Stimulated activated CD4-positive, alpha-beta T cell treated with anti-CD3 and anti-CD28 coated beads, TNF-alpha, amount 100 ng/mL, for 1 hour (primary cell): ENCODE measurements at regions not wholly inside any gene's neighbourhood (a gene's known extent, or its start where the extent isn't known, plus 50 kb on each side); places are given as distances from the start of the nearest gene placed in this dataset.

ENCODE experiments used
- DNase-seq, 3 donors: peaks; one replicate each; pipeline ENCODE4 v3.0.0-alpha.2; 2020; ENCODE audit warnings: low read depth in 3 of 3, low spot score in 1 of 3

DNA sequence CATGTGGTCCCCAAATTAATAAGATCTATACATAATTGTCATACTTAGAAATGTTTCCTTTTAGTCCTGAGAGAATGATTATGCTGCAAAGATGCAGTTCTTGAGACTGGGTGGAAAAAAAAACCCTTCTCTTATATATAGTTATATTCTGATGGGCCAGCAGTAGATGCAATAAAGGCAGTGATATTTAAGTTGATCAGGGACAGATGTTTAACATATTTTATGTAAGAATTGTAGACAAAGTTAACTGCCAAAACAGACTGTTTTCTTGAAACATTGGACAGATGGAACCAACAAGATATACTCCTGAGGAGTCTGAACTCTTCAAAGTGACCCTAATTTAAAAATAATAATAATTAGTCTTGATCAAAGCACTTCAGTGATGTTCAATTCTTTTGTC lies 172.0 kb upstream of the LRIG1 start:
- DNase-seq, result no peak

DNA sequence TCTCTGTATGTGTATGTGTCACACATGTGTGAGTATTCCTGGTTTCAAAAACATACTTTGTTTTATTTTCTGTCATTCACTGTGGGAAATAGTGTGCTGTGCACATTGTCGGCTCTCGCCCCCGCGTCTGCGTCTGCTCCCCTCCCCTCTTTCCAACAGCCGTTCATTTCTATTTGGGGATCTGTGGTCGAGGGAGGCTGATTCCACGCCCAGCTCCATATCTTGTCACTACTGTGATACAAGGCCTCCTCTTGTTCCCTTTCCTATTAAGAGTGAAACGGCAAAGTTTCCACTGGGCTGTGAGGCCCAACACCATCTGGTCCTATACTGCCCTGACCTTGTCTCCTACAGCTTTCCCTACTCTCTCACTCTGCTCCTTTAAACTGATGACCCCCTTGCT lies 172.5 kb upstream of the LRIG1 start:
- DNase-seq, result no peak

DNA sequence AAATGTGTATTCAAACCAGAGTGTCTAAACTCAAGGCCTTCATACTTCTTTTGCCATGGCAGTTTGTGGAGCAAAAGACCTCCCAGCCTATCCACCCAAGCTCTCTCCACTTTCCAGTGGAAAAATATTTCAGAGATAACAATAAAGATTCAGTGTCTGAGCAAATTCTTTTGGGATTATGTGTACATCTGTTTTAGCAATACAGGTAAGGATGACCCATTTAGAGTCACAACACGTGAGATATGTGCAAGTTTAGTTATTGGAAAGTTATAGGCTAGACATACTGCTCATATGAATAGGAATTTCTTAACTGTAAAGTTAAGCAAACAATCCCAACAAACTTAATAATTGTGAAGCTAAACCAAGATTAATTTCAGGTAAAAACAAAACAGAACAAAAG lies 174.5 kb upstream of the LRIG1 start:
- no peak for DNase-seq

DNA sequence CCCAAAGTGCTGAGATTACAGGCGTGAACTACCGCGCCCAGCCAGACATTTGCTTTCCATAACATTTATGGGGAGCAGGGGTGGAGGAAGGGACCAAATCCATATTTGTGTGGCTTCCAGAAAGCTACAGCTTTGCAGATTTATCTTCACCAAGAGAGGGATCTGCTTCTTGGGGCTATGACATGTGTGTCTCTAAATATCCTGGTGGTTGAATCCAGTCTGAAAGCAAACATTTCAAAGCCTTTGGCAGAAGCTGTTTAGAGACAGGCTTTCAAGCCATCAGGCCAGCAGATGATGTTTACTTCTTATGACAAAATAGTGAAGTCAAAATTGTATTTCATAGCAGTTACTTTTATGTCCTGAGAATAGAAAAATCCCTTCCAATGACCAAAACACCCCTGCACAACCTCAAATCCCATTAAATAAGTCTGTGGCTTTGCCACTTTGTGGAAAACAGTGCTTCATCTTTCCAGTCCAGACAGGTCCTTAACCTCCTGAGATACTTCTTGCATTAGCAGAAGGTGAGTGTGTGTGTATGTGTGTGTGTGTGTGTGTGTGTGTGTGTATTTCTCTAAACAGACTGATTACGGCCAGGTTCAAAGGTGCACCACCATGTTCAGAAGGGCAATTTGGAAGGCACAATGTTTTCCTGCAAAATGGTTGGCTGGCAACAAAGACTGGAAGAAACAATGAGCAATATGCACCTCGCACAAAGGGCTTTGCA lies 191.4 kb upstream of the LRIG1 start:
- DNase-seq, result no peak

DNA sequence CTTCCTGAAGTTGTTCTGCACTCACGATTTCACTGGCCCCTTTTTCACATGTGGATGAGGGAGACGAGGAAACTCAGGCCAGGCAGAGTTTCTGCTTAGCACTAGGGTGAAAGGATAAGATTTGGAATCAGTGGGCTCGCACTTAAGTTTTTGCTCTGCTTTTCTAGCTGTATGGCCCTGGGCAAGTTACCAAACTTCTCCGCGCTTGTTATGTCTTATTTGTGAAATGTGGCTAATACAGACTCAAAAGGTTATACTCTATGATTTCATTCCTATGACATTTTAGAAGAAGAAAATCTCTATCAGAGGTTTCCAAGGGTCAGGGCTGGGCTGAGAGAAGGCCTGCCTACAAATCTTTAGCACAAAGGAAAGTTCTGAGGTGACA lies 191.9 kb upstream of the LRIG1 start:
- no peak for DNase-seq

DNA sequence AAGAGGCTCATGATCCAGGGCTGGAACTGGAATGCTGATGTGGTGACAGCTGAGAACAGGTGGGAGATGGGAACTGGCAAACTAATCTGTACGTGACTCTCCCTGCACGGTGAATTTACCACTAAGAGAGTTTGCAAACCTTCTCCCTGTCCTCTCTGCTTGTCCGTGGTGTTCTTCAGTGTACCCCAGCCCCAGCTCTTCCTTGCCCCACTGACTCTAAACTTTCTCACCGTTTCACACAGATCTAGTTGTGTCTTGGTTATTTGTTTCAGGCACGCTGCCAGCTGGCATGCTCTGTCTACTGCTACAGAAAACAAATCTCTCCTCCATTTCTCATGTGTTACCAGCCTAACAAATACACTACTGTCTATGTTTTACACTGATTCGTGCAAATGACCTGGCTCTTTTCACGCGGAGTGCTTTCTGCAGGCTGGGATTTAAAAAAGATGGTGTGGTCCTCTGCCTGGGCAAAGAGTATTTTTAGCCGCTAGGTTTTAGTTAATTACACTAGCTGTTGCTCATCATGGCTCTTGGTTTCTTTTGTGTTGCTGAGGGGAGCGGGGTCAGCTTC lies 192.7 kb upstream of the LRIG1 start:
- DNase-seq, result no peak

DNA sequence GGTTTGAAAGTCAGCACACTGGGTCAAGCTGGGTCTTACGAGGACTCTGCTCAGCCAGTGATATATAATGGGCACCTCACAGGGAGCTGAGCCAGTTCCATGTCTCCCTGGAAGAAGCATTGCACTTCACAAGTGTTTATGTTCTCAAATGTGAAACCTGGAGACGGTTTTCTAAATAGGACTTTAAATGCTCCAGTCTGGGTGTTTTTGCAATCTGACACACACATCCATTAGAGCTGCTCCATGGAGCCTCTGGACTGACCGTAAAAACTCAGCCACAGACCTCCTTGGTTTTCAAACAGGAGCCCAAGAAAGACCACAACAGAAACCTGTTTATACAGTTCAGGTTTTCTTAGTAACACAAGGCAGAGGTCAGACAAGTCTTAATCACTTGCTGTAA lies 201.3 kb upstream of the LRIG1 start:
- no peak for DNase-seq

DNA sequence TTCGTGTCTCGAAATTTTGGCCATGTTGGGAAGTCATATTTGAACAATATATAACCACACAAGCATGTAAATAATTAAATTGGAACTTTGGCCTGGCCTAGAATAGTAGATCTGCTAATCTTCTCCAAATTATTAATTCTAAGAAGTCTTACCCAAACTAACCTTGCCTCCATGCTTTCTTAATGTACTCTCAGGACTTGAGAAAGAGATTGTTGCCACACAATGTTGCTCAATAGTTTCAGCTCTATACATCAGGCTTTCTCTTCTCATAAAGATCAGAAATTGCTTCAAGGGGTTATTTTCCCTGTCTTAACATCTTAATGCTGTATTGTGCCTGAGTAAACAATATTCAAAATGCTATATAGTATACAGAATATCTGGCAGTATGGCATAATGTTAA lies 202.7 kb upstream of the LRIG1 start:
- DNase-seq, result no peak

DNA sequence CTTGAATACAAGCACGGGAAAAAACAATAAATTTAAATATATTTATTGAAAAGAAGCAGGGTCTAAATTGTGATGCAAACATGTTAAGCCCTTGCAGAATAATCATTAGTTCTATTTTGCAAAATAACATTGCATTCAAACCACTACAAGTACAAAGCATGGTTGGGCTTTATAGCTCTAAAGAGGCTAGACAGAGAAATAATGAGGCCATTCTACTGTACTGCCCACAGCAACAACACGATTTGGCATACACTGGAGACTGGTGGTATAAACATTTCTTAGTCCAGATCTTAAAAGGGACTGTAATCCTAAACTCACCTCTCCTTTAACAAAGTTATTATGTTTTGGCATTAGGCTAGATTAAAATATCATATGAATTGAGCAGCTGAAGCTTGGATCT lies 204.3 kb upstream of the LRIG1 start:
- no peak for DNase-seq

DNA sequence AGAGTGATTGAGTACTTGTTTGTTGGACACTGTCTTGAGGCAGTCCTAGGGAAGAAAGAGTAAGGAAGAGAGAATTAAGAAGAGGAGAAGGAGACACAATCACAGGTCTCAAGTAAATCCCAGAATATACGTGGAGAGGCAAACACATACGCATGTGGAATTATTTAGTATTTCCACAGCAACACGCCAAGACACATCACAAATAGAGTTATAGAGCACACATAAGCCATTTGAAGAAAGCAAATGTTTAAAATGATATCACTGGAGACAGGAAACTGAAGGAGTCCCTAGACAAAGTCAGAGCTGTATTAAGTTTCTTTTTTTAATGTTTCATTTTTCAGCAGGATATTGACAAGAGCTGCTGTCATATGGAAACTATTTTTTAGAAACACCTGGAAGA lies 206.1 kb upstream of the LRIG1 start:
- no peak for DNase-seq

DNA sequence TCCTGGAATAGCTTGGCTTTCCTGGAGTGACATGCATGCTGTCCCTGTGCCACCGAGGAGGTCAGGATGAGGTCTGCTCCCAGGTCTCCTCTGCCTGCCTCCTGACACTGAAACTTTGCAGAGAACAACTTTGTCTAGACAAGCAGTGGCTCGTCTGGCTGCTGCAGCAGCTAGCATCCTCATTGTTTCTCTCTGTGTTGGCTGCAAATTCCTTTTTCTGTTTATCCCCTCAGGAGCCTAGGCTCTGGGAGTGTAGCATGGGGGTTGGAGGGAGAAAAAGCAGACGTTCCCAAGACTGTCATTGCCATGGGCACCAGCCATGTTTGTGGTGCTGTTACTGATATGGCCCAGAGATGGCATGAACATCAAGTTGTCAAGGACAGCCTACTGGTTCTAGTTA lies 208.7 kb upstream of the LRIG1 start:
- DNase-seq, result no peak

DNA sequence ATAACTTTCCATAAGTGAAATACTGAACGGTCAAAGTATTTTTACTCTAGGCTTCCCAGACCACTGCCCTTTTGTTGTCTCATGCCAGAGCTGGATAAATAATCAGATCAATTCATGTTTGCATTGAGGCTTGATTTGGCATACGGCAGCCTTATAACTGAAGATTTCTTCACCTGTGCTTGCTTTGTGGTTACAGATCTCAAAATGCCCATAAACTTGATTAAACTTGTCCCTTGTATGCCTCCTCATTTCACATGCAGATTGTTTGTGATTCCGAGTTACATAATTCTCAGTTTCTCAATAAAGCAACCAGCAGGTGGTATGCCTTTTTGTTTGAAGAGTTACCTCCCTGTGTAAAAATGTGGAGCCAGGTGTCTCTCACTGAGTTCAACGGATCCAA lies 211.4 kb upstream of the LRIG1 start:
- no peak for DNase-seq

DNA sequence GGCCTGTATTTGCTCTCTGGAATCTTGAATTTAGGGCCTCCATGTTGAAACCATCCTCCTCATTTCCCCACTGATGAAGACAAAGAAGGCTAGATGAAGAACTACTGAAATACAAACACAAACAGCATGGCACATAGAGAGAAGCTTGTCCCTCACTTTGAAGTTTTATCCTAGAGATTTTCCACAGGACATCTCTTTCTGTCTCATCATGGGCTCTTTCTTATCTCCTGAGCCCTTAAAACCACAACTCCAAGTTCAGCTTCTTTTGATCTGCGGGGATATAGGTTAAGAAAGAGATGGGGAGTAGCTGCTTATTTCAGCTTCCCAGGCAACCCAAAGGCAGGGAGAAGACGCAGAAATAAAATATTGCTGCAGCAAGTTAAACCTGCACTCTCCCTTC lies 213.1 kb upstream of the LRIG1 start:
- DNase-seq, result no peak

DNA sequence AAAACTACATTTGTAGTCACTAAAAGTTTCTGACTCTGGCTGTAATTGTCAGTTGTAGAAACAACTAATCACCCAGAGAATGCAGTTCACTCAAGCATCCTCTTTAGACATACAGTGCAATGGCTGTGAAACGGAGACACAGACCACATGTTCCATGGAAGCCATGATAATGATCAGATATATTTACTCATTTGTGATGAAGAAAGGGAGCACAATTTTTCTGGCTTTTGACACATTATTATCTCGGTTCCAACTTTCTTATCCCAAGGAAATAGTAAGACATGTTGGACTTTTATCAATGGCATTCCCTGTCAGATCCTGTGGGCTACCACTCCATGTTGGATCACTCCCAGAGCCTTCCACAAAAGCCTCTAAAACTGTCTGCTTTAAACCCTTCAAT lies 215.0 kb upstream of the LRIG1 start:
- DNase-seq, result no peak

DNA sequence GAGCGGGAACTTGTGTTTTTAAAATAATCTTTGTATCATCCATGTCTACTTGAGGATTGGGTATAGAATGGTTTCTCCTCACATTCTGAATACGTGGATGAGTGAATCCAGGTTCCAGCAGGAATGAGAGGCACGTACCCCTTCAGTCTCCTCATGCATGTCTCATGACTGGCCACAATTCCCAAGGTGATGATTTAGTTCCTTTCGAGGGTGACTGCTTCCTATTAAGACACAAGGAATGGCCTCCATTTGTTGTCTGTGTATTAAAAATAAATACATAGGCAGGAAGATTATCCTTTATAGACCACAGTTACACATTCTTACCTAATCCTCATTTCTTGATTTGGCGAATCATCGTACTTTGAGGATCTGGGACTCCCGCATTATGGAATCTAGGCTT lies 217.0 kb upstream of the LRIG1 start:
- no peak for DNase-seq

DNA sequence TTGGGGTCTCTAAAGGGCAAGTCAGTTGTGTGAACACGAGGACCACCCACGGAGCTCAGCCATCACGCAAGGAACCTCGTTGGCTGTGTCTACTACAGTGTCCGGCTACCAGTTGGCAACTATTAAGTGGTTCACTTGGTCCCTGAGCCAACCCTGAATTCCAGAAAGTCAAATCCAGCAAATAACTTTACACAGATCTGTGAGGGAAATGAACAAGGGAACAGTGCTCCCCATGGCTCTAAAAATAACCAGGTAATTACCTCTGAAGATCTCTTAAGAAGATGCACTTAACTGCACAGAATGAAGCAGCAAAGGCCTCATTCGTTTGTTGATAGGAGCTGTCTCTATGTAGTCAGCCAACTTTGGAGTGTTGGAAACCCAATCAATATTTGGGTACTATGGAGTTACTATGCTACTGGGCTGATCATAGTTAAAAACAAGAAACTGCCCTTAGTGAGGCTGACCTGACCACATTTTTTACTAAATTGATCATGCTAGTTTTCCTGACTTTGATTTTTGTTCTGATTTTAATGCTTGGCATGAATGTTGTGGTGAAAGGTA lies 219.1 kb upstream of the LRIG1 start:
- DNase-seq, result no peak

DNA sequence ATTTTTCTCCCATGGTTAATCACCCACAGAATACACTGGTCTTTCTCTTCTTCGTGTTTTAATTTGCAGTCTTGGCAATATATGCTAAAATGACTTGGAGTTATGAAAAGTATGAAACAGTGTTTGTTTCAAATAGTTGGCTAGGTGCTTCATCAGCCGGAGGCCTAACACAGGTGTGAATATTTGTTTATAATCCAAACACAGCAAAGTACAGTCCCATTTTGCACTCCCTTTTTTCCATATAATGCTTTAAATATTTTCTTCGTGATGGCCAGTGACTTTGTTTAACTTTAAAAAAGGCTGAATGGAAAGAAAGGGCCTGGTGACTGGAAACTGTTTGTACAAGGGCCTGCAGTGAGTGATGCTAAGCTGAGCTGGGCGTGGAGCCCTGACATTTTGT lies 219.7 kb upstream of the LRIG1 start:
- no peak for DNase-seq

DNA sequence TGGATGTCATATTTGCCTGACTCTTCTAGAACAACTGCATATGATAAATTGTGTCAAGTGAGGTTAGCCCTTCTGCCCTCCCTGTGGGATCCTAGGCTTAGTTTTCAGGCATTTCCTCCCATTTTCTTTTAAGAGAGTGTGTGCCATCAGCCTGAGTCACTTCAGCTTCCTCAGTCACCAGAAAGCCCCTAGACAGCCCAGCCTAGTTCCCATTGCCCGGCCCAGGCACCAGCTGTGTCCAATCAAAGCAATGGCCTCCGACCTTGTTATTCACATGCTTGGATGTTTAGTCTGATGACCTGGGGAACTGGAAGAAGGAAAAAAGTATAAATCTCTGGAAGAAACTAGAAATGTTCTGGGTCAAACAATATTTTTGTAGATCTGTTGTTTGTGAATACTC lies 221.9 kb upstream of the LRIG1 start:
- DNase-seq, result no peak

DNA sequence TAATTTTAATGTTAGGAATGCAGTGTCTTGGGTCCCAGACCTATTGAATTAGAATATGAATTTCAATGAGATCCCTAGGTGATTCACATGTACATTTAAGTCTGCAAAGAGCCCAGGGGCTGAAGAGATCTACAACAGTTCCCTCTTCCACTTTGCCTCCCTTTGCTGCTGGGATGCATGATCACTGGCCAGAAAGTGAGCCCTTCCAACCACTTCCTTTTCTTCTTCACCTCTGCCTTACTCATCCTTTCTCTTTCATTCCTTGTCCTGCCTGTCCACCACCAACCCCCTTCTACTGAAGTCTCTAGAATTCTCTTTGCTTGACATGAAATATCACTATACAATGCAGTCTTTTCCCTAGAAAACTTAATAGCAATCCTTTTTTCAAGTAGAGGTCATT lies 222.4 kb upstream of the LRIG1 start:
- no peak for DNase-seq

DNA sequence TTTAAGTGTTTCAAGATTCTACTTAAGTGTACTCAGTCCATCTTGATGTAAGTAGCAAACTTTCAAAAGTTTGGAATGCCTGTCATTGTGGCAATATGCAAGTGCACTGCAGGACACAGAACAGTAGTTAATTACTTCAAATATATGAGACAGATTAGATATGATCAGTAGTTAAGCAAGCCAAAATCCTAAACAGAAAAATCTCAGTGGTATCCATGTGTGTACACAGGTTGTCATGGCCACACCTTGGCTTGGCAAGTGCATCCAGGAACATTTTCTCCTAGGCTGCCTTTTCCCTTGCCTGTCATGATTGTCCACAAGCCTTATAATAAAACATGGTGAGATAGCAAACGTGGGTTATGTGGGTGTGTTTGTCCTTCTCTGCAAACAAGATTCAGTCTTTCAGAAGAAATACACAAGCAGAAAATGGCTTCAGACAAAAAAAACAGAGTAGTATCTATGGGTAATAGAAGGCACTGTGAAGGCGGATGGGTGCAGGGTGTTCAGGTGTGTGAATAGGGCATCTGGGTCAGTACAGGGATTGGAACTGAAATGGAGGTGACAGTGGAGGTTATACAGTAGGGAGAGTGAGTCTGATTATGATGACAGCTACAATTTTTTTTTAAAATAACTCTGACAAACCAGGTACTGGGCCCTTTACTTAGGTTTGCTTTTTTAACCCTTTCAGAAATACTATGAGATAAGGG lies 229.0 kb upstream of the LRIG1 start:
- no peak for DNase-seq

DNA sequence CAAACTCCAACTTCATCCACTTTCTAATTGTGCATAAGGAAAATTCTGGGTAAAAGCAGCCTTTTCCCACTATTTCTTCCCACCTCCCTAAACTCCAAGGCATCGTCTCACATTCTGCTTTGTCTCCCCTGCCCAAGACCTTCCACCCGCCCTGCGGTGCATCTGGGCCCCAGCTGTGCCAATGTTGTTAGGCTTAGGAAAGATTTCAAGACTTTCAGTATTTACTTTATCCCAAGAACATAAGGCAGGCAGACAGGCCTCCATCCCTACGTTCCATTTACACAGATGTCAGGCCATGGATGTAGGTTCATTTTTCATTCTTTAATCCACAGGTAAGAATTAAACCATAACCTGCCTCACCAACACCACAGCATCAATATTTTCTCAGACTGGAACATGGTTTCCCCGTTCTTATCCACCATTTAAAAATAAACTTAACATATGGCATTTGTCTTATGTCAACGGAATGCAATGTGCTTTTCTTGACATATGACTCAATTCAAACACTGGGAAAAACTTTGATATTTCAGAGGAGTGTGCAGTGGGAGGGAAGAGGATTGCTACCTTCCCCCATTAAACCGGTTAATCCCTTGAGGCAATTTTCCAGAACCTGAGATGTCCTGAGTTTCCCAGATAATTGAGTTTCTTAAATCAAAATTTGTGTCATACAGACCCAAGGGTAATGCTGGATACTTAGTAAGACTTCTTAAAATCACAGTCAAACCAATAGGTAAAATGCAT lies 238.0 kb upstream of the LRIG1 start:
- no peak for DNase-seq

DNA sequence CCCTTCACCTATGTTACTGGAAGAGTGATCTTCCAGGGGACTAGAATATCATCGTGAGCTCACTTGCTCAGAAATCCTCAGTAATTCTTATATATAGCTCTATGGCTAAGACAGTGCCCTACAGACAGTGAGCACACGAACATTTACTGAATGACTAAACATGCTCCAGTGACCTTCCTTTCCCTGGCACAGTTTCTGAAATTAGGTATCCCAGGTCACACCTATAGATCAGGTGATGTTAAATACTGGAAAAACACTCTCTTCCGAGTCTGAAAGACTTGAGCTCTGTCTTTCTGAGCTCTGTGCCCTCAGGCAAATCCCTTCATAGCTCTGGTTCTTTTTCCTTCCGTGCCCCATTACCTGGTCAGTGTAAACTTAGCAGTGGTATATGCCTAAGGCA lies 239.4 kb upstream of the LRIG1 start:
- no peak for DNase-seq
